Urothelium cell line (cell line): ENCODE measurements at regions not wholly inside any gene's neighbourhood (a gene's known extent, or its start where the extent isn't known, plus 50 kb on each side); places are given as distances from the start of the nearest gene placed in this dataset.

ENCODE experiments used
- DNase-seq: peaks from one replicate; pipeline ENCODE4 v3.0.0; 2011; ENCODE audit warnings: low spot score, mixed read lengths
- FAIRE-seq: peaks from 2 replicates; lab custom pipeline; 2011; peaks lifted over from hg19 to GRCh38; lab: Jason Lieb, UNC

- DNase-seq (no peak), FAIRE-seq (no peak)
Measured at GRCh38 chr16:62585041-62585545, 548.9 kb upstream of the CDH8 start.

DNA sequence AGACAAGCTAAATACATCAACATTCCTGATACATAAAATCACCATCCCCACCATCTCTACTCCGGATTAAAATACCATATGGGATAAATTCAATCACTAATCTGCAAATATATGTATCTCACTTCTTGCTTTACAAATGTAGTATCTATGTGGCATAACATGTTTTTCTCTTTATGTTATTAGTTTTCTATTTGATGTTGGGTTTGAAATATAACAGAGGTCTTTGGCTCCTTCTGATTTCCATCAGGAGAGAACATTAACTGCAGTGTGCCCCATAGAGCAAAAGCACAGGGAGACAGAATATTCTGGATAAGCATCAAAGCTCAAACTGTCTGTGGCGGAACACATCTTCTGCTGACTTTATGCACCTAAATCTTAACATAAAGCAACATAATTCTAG, 547.2 kb upstream of the CDH8 start:
- FAIRE-seq (no peak), DNase-seq (no peak)

DNA sequence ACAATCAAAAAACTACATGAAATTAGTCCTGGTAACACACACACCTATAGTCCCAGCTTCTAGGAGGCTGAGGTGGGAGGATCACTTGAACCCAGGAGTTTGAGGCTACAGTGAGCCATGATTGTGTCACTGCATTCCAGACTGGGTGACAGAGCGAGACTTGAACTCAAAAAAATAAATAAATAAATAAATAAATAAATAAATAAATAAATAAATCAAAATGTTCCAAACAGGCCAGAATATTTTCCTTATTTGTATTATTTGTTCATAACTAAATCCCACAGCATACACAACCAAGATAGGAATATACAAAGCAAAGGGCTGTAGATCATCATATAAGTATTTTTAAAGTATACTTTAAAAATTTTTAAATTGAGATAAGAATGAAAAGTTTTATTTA, 537.2 kb upstream of the CDH8 start:
- no peak for DNase-seq
- FAIRE-seq: no peak

GRCh38 chr16:62568926-62569325, 532.7 kb upstream of the CDH8 start:
- DNase-seq: no peak
- FAIRE-seq: no peak

DNA sequence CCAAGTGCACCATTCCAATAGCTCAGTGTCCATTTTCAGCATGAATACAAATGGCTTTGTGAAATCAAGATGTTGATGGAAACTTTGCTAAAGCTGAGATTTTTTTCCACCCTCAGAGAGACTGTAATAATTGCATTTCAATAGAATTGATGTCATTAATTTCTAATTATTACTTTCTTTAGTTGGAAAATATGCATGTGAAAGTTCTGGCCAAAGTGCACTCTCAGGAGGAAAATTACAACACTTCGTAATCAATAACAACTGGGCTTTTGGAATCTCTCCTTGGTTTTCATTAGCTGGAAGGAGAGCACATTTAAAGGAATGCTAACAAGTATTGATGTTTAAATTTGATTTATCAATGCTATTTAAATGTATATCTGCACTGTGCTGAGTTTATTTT, 529.5 kb upstream of the CDH8 start:
- FAIRE-seq: no peak

GRCh38 chr16:62564291-62564690, 528.1 kb upstream of the CDH8 start:
- FAIRE-seq: no peak
- DNase-seq: no peak

More for the DNA sequence above, 529.5 kb upstream of the CDH8 start:
- no peak for DNase-seq

- DNase-seq (no peak), FAIRE-seq (no peak)
Measured at GRCh38 chr16:62562121-62562520, 525.9 kb upstream of the CDH8 start.

GRCh38 chr16:62549875-62550274, 513.6 kb upstream of the CDH8 start:
- FAIRE-seq (no peak), DNase-seq (no peak)

DNA sequence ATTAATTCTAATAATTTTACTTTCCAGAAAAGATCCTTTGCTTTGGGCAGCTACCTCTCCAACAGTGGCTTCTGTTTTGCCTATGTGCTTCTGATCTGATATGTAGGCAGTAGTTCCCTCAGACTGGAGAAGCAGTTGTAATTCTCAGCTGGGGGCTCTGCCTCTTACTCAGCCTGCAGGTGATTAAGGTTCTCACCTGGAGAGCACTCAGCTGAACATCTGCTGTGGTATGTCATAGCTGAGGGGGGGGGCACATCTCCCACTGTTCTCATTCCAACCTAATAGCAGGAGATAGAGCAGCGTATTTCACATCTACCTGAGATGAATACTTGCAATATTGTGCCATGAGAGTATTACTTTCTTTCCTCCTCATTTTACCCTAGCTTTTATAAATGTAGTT, 511.9 kb upstream of the CDH8 start:
- no peak for DNase-seq
- no peak for FAIRE-seq

DNA sequence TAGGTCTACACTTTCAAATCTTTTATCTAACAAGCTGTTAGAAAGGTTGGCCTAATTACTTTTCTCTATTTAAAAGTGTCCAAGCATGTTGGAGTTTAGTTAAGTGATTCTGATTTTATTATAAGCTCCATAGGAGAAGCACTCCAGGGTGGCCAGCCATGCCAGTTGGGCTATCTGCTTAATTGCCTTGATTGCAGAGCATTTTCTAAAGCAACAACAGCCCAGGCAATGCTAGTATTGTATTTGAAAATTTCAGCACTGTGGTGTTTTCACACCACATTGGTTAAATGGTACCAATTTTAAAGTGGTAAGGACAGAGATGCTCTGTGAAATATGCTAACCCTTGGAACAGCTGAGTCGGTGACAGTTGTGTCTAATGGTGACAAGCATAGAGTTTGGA, 510.5 kb upstream of the CDH8 start:
- no peak for DNase-seq
- FAIRE-seq: no peak

- DNase-seq (no peak), FAIRE-seq (no peak)
Measured at GRCh38 chr16:62545039-62545438, 508.8 kb upstream of the CDH8 start.

GRCh38 chr16:62543516-62543915, 507.3 kb upstream of the CDH8 start:
- FAIRE-seq (no peak), DNase-seq (no peak)

- no peak for DNase-seq
- FAIRE-seq: no peak
Measured at GRCh38 chr16:62539657-62540056, 503.4 kb upstream of the CDH8 start.

DNA sequence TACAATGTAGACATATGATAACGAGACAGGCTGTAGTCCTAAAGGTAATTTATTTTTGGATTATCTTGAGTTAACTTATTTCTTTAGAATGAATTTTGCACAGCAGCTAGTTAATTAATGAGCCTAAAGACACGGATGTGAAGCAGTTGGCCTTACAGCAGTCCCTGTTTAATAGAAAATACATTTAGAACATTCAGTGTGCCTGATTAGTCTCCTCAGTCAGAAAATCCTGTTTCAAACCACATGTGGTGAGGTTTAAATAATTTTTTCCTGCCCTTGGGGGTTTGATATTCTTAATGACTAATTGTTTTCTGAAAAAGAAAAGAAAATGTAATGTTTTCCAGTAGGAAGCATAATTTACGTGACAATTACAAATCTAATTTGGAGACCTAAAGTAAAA, 494.2 kb upstream of the CDH8 start:
- no peak for DNase-seq
- FAIRE-seq: no peak

DNA sequence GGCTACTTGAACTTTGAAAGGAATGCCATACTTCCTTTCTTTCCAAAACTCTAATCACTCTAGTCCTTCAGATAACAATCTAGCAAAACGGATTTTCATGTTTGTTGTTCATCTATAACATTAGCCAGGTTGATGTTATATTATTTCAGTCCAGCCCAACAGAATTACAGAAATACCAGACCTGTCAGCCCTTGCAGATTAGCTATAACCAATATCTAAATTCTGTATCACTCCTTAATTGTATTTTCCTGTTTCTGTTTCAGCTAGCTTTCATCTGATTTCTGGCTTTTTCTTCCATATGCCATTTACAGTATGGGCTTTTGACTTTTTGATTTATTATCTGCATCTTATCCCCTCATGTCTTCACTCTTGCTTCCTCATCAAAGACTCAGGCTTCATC, 479.8 kb upstream of the CDH8 start:
- FAIRE-seq (no peak), DNase-seq (no peak)

GRCh38 chr16:62503073-62503472, 466.8 kb upstream of the CDH8 start:
- no peak for DNase-seq
- FAIRE-seq: no peak

GRCh38 chr16:62478903-62479458, 442.7 kb upstream of the CDH8 start:
- DNase-seq: no peak

GRCh38 chr16:62477796-62478195, 441.6 kb upstream of the CDH8 start:
- no peak for DNase-seq
- FAIRE-seq: no peak

More at GRCh38 chr16:62478903-62479458, 442.7 kb upstream of the CDH8 start:
- no peak for FAIRE-seq

DNA sequence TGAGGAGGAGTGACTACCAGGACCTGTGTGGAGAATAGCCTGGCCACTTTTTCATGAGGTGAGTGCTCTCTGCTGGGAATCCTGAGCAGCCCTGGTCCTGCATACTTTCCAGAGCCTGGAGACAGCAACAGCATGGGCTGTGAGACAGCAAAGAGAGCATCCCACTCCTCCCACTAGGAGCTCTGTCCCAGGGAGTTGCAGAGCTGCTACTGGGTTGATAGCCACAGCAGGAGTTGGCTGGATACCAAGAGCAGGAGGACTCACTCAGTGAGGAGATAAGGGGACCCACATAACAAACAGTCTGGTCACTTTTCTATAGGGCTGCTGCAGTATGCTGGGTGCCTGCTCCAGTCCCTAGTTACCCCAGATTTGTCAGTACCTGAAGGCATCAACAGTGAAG, 439.3 kb upstream of the CDH8 start:
- FAIRE-seq: no peak
- no peak for DNase-seq

DNA sequence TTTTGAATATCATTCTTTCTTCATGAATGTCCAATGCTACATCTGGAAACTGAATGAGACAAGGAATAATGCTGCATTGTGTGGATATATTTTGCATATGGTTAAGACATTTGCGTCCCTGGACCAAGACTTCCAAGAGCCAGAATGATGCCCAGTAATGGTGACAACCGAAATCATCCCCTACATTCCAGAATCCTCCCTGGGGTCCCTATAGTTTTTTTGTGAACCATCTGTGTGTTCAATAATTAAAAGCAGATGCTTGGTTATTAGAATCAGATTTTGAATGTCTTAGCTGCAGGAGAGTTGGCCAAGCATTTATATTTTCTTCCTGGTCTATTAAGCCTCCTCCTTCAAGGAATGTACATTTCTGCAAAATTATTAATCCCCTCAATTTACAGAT, 426.7 kb upstream of the CDH8 start:
- FAIRE-seq (no peak), DNase-seq (no peak)

- FAIRE-seq: no peak
Measured at GRCh38 chr16:62450291-62450690, 414.1 kb upstream of the CDH8 start.

GRCh38 chr16:62445909-62446308, 409.7 kb upstream of the CDH8 start:
- no peak for DNase-seq
- FAIRE-seq: no peak

More at GRCh38 chr16:62450291-62450690, 414.1 kb upstream of the CDH8 start:
- DNase-seq: no peak

DNA sequence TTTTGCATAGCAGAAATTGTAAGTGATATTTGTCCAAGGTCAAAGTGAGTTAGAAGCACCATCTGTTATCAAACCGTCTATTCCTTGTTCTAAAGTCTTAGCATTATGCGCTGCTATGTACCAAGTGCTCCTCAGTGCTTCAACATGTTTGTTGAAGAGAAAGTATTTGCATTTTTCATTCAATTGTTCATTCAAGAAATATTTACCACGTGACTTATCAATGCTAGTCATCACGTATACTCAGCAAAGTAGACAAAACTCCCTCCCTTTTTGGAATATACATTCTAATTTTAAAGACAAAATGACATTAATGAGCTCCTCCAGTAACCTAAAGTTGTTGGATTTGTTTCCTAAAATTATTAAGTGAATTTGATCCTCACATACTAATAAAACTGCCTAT, 388.0 kb upstream of the CDH8 start:
- DNase-seq (no peak), FAIRE-seq (no peak)
